Esophagus muscularis mucosa (tissue), 3 donors: ENCODE measurements at regions not wholly inside any gene's neighbourhood (a gene's known extent, or its start where the extent isn't known, plus 50 kb on each side); places are given as distances from the start of the nearest gene placed in this dataset.

Source experiments
- CTCF ChIP-seq, 3 experiments: fragments of 200-600 bp in 2 of 3; fragments of 450-650 bp in 1 of 3; sonication (generic) in 2 of 3; IDR thresholded peaks; one replicate each; pipeline ENCODE4 v1.5.1; 2017 to 2019; ENCODE audit warnings: antibody characterized with exemption in 3 of 3, mild to moderate bottlenecking in 2 of 3, moderate library complexity in 1 of 3
- POLR2A ChIP-seq: fragments of 450-650 bp; IDR thresholded peaks from one replicate; pipeline ENCODE4 v1.6.1; 2017; ENCODE audit warnings: antibody characterized with exemption, moderate library complexity, mild to moderate bottlenecking, low read depth

- no peak for TF ChIP-seq CTCF (IDR thresholded peaks at IDR 0.05)
- no peak for TF ChIP-seq POLR2A
Observed at GRCh38 chr19:30161770-30162169, 210.4 kb upstream of the ZNF536 start.
